Uterus (tissue), 2 donors: ENCODE measurements at regions not wholly inside any gene's neighbourhood (a gene's known extent, or its start where the extent isn't known, plus 50 kb on each side); places are given as distances from the start of the nearest gene placed in this dataset.
"Not testable (repeated sequence)": the region's sequence is repeated elsewhere in the genome, so short reads cannot be mapped to it uniquely, and the experiment has no call there.

Source experiments
- POLR2A ChIP-seq, 2 donors: fragments of 450-650 bp; IDR thresholded peaks; one replicate each; pipeline ENCODE4 v1.6.1; 2016; ENCODE audit warnings: antibody characterized with exemption in 2 of 2, mild to moderate bottlenecking in 1 of 2, moderate library complexity in 1 of 2
- TF ChIP-seq, protein P1 (sequence below), 4 experiments: fragments of 200-600 bp in 2 of 4; fragments of 450-650 bp in 2 of 4; sonication (generic) in 2 of 4; IDR thresholded peaks; one replicate each; pipeline ENCODE4 v1.5.1; 2016 to 2019; ENCODE audit warnings: antibody characterized with exemption in 4 of 4, mild to moderate bottlenecking in 2 of 4, moderate library complexity in 1 of 4

DNA sequence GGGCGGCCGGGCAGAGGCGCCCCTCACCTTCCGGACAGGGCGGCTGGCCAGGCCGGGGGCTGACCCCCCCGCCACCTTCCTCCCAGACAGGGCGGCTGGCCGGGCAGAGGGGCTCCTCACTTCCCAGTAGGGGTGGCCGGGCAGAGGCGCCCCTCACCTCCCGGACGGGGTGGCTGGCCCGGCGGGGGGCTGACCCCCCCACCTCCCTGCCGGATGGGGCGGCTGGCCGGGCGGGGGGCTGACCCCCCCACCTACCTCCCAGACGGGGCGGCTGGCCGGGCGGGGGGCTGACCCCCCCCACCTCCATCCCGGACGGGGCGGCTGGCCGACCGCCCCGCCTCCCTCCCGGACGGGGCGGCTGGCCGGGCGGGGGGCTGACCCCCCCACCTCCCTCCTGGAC is 1615.5 kb upstream of the C9orf72 start:
- TF ChIP-seq POLR2A (IDR thresholded peaks at IDR 0.05): not testable (repeated sequence)
- TF ChIP-seq, protein P1, sequence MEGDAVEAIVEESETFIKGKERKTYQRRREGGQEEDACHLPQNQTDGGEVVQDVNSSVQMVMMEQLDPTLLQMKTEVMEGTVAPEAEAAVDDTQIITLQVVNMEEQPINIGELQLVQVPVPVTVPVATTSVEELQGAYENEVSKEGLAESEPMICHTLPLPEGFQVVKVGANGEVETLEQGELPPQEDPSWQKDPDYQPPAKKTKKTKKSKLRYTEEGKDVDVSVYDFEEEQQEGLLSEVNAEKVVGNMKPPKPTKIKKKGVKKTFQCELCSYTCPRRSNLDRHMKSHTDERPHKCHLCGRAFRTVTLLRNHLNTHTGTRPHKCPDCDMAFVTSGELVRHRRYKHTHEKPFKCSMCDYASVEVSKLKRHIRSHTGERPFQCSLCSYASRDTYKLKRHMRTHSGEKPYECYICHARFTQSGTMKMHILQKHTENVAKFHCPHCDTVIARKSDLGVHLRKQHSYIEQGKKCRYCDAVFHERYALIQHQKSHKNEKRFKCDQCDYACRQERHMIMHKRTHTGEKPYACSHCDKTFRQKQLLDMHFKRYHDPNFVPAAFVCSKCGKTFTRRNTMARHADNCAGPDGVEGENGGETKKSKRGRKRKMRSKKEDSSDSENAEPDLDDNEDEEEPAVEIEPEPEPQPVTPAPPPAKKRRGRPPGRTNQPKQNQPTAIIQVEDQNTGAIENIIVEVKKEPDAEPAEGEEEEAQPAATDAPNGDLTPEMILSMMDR (IDR thresholded peaks at IDR 0.05): not testable (repeated sequence)
